IMR-90 (cell line): ENCODE measurements at regions not wholly inside any gene's neighbourhood (a gene's known extent, or its start where the extent isn't known, plus 50 kb on each side); places are given as distances from the start of the nearest gene placed in this dataset.

Experiments used
- ATAC-seq: fragments of 200-7000 bp; cut with Tn5 transposase; 2 replicates; pipeline ENCODE4 v1.9.1; 2020; ENCODE audit warnings: low read depth, mild to moderate bottlenecking, moderate library complexity
- BruUV-seq: library from RNA; stranded (reverse); fragments of 400-500 nt; replicated peaks from 2 replicates; lab custom pipeline; 2021; lab: Mats Ljungman, UMichigan
- CTCF ChIA-PET: fragments of 300-600 bp; formaldehyde crosslinking; extraction: SDS; loops from one replicate; lab custom pipeline; 2021; ENCODE audit warnings: antibody characterized with exemption; lab: Yijun Ruan, JAX
- POLR2A ChIA-PET: fragments of 300-600 bp; sonication (Branson Sonifier 250); formaldehyde crosslinking; loops from one replicate; lab custom pipeline; 2022; ENCODE audit warnings: antibody characterized with exemption; ENCODE audit not compliant: unreplicated experiment; lab: Charles Lee
- DNase-seq: peaks from one replicate; pipeline ENCODE4 v3.0.0; 2013
- H2AFZ ChIP-seq: replicated peaks from 2 replicates; pipeline ENCODE3; 2013; ENCODE audit warnings: low read length, mild to moderate bottlenecking; ENCODE audit not compliant: poor library complexity
- H2AK5ac ChIP-seq: 2 replicates; pipeline ENCODE4 v1.6.1; 2013; ENCODE audit warnings: low read depth, low read length, inconsistent platforms
- H2AK9ac ChIP-seq: replicated peaks from 2 replicates; pipeline ENCODE3; 2013; ENCODE audit warnings: mild to moderate bottlenecking, low read depth, low read length, moderate library complexity; ENCODE audit not compliant: poor library complexity
- H2BK120ac ChIP-seq: 2 replicates; pipeline ENCODE4 v1.6.1; 2013; ENCODE audit warnings: low read depth, low read length, inconsistent platforms
- H2BK15ac ChIP-seq: 3 replicates; pipeline ENCODE4 v1.6.1; 2013; ENCODE audit warnings: low read depth, low read length, inconsistent platforms
- H2BK20ac ChIP-seq: 2 replicates; pipeline ENCODE4 v1.6.1; 2013; ENCODE audit warnings: low read depth, mild to moderate bottlenecking, inconsistent platforms, low read length, moderate library complexity
- H2BK5ac ChIP-seq: 2 replicates; pipeline ENCODE4 v1.6.1; 2013; ENCODE audit warnings: mild to moderate bottlenecking, low read depth, low read length, inconsistent platforms; ENCODE audit not compliant: poor library complexity, severe bottlenecking
- H3K14ac ChIP-seq: replicated peaks from 2 replicates; pipeline ENCODE4 v1.6.1; 2013; ENCODE audit warnings: low read depth, low read length, inconsistent platforms
- H3K18ac ChIP-seq: 2 replicates; pipeline ENCODE4 v1.6.1; 2013; ENCODE audit warnings: low read depth, low read length, control low read depth
- H3K23ac ChIP-seq: 2 replicates; pipeline ENCODE4 v1.6.1; 2013; ENCODE audit warnings: low read depth, low read length, inconsistent platforms
- H3K27ac ChIP-seq: 2 replicates; pipeline ENCODE4 v1.5.1; 2013; ENCODE audit warnings: mild to moderate bottlenecking, control low read depth, low read length; ENCODE audit not compliant: insufficient read depth
- H3K27me3 ChIP-seq: 2 replicates; pipeline ENCODE4 v1.6.1; 2013; ENCODE audit warnings: low read length; ENCODE audit not compliant: control insufficient read depth, insufficient read depth
- H3K36me3 ChIP-seq: 2 replicates; pipeline ENCODE4 v1.6.1; 2013; ENCODE audit warnings: low read length, mixed read lengths; ENCODE audit not compliant: control insufficient read depth, insufficient read depth
- H3K4ac ChIP-seq: 2 replicates; pipeline ENCODE4 v1.6.1; 2013; ENCODE audit warnings: low read depth, low read length, inconsistent platforms
- H3K4me1 ChIP-seq: 2 replicates; pipeline ENCODE4 v1.6.1; 2013; ENCODE audit warnings: low read length, mixed read lengths; ENCODE audit not compliant: control insufficient read depth, insufficient read depth
- H3K4me2 ChIP-seq: 2 replicates; pipeline ENCODE4 v1.6.1; 2013; ENCODE audit warnings: low read depth, mild to moderate bottlenecking, control low read depth, low read length, moderate library complexity
- H3K4me3 ChIP-seq: 2 replicates; pipeline ENCODE4 v1.5.1; 2013; ENCODE audit warnings: low read depth, mild to moderate bottlenecking, control low read depth, low read length, moderate library complexity; ENCODE audit not compliant: insufficient read depth
- H3K56ac ChIP-seq: 2 replicates; pipeline ENCODE4 v1.6.1; 2013; ENCODE audit warnings: low read length, inconsistent platforms; ENCODE audit not compliant: insufficient read depth; ENCODE audit errors: extremely low read depth
- H3K79me1 ChIP-seq, 2 experiments: 2 replicates each; pipeline ENCODE4 v1.6.1; 2013; ENCODE audit warnings: low read length in 2 of 2, inconsistent platforms in 1 of 2, low read depth in 1 of 2
- H3K9ac ChIP-seq: 2 replicates; pipeline ENCODE4 v1.6.1; 2013; ENCODE audit warnings: low read depth, low read length, control low read depth
- H3K9me1 ChIP-seq: 2 replicates; pipeline ENCODE4 v1.6.1; 2013; ENCODE audit warnings: low read length, inconsistent platforms; ENCODE audit not compliant: insufficient read depth
- H3K9me3 ChIP-seq: 2 replicates; pipeline ENCODE4 v1.6.1; 2013; ENCODE audit warnings: low read length; ENCODE audit not compliant: control insufficient read depth, insufficient read depth
- H4K20me1 ChIP-seq: 2 replicates; pipeline ENCODE4 v1.6.1; 2013; ENCODE audit warnings: low read length, inconsistent platforms; ENCODE audit not compliant: insufficient read depth
- H4K5ac ChIP-seq: 2 replicates; pipeline ENCODE4 v1.6.1; 2013; ENCODE audit warnings: mild to moderate bottlenecking, low read depth, low read length, control low read depth
- H4K8ac ChIP-seq, 2 experiments: 2 replicates each; pipeline ENCODE4 v1.6.1; 2013; ENCODE audit warnings: low read depth in 2 of 2, low read length in 2 of 2, control low read depth in 1 of 2, inconsistent platforms in 1 of 2
- H4K91ac ChIP-seq: 2 replicates; pipeline ENCODE4 v1.6.1; 2013; ENCODE audit warnings: low read depth, low read length, inconsistent platforms; ENCODE audit not compliant: insufficient read depth
- FOS ChIP-seq: fragments of 150-350 bp; IDR thresholded peaks from 2 replicates; pipeline ENCODE4 v1.6.1; 2016; ENCODE audit warnings: low read depth, low read length
- MAZ ChIP-seq: IDR thresholded peaks from 2 replicates; pipeline ENCODE4 v1.6.1; 2012; ENCODE audit warnings: low read depth, mild to moderate bottlenecking, low read length, improper control_type of control experiment, moderate library complexity, borderline replicate concordance
- POLR2A ChIP-seq: IDR thresholded peaks from 2 replicates; pipeline ENCODE4 v1.6.1; 2012; ENCODE audit warnings: mild to moderate bottlenecking, low read depth, low read length
- SMC3 ChIP-seq: fragments of 150-350 bp; IDR thresholded peaks from 2 replicates; pipeline ENCODE4 v1.6.1; 2016; ENCODE audit warnings: low read depth, mild to moderate bottlenecking, antibody characterized with exemption, low read length, moderate library complexity
- WGBS, 2 experiments: methylation state at CpG; one replicate each; pipeline versions ENCODE4 v1.1.5 to v1.1.7; 2013; ENCODE audit warnings: missing lambda C conversion rate in 2 of 2; ENCODE audit not compliant: insufficient read length in 1 of 2; ENCODE audit errors: extremely low coverage in 2 of 2; 5-methylcytosine and 5-hydroxymethylcytosine counted together
- dilution Hi-C: fragments of 300-500 bp; cut with HindIII; formaldehyde crosslinking; loops from one replicate; pipeline ENCODE4 v1.14.3; 2018; ENCODE audit warnings: low sequenced_read_pairs; ENCODE audit not compliant: unreplicated experiment
- in situ Hi-C: fragments of 300-500 bp; cut with MboI; formaldehyde crosslinking; loops from 3 replicates; pipeline ENCODE4 v1.14.3; 2019; ENCODE audit warnings: low sequenced_read_pairs, inconsistent platforms, mixed read lengths
- intact Hi-C: fragments of 100-400 bp; cut with micrococcal nuclease; formaldehyde crosslinking; loops from 2 replicates; pipeline ENCODE4 v1.10.0; 2022

- in situ Hi-C loops (no loop called here), intact Hi-C loops (no loop called here), dilution Hi-C loops (no loop called here)
- H2BK20ac ChIP-seq = no peak overlapping the region
- H2AFZ ChIP-seq = no peak overlapping the region
- no peak for TF ChIP-seq MAZ
- no peak for TF ChIP-seq SMC3
- TF ChIP-seq FOS = no peak
- TF ChIP-seq POLR2A = no peak
- POLR2A ChIA-PET = no interaction called here
- H3K4me1 ChIP-seq = no peaks in the 10 kb centered on the region; the same call in 1 of the 2 replicates
- WGBS, 2 experiments = 60% methylated on average over 1 of the region's 4 CpGs; no CpG with 5 or more reads in 1 of the 2 experiments
- H2BK120ac ChIP-seq = no peak overlapping the region
- H3K56ac ChIP-seq = no peak overlapping the region
- H4K91ac ChIP-seq = no peak overlapping the region
- H3K9ac ChIP-seq = no peak overlapping the region
- no peak for DNase-seq
- H4K20me1 ChIP-seq = no peaks in the 10 kb centered on the region
- H3K14ac ChIP-seq = no peak overlapping the region
- no peak overlapping the region for H3K18ac ChIP-seq
- no peaks in the 10 kb centered on the region for H3K36me3 ChIP-seq
- no peaks in the 10 kb centered on the region for H3K27me3 ChIP-seq
- no peak overlapping the region for H3K4me3 ChIP-seq
- H3K9me3 ChIP-seq = no peaks in the 10 kb centered on the region
- no peak overlapping the region for H4K8ac ChIP-seq
- H3K4ac ChIP-seq = no peak overlapping the region
- no peak overlapping the region for H2BK15ac ChIP-seq
- H3K9me1 ChIP-seq = no peaks in the 10 kb centered on the region
- CTCF ChIA-PET = no interaction called here
- no peak overlapping the region for H3K23ac ChIP-seq
- H2AK9ac ChIP-seq = no peak overlapping the region
- no peak for ATAC-seq
- no peak overlapping the region for H4K5ac ChIP-seq
- no peaks in the 10 kb centered on the region for H3K79me1 ChIP-seq
- H3K27ac ChIP-seq = no peak overlapping the region
- no peak overlapping the region for H3K4me2 ChIP-seq
- no TSS peak for BruUV-seq
- no peak overlapping the region for H2AK5ac ChIP-seq
- H2BK5ac ChIP-seq = no peak overlapping the region
Observed at GRCh38 chr9:115730396-115730795, 423.2 kb upstream of the PAPPA start.
